Stimulated activated CD4-positive, alpha-beta T cell treated with anti-CD3 and anti-CD28 coated beads, Interleukin-1b, Interleukin-23, amount 100 ng/mL, for 1 hour (primary cell): ENCODE measurements at regions not wholly inside any gene's neighbourhood (a gene's known extent, or its start where the extent isn't known, plus 50 kb on each side); places are given as distances from the start of the nearest gene placed in this dataset.
"Not testable (repeated sequence)": the region's sequence is repeated elsewhere in the genome, so short reads cannot be mapped to it uniquely, and the experiment has no call there.

Experiments
- DNase-seq, 2 donors: peaks; one replicate each; pipeline ENCODE4 v3.0.0-alpha.2; 2020; ENCODE audit warnings: low read depth in 2 of 2

- no peak for DNase-seq
Measured at GRCh38 chr5:124894541-124894940, 148.1 kb upstream of the ZNF608 start.

GRCh38 chr5:124895236-124895635 lies 148.8 kb upstream of the ZNF608 start:
- no peak for DNase-seq

DNA sequence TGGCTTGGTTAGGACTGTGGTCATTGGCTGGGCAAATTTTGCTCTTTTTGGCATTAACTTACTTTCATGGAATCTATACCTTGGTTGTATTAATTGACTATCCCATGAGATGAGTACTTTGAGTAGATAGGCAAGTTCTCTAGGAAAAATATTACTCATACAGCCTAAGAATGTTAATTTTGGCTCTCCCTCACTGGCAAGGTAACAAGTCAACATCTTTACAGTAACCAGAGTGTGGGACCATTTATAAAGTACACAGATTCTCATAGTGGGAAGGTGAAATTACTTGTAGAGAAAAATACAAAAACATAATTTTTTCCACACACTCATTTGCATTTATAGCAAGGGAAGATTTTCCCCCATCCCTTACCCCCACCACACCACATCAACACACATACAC lies 154.6 kb upstream of the ZNF608 start:
- no peak for DNase-seq

DNA sequence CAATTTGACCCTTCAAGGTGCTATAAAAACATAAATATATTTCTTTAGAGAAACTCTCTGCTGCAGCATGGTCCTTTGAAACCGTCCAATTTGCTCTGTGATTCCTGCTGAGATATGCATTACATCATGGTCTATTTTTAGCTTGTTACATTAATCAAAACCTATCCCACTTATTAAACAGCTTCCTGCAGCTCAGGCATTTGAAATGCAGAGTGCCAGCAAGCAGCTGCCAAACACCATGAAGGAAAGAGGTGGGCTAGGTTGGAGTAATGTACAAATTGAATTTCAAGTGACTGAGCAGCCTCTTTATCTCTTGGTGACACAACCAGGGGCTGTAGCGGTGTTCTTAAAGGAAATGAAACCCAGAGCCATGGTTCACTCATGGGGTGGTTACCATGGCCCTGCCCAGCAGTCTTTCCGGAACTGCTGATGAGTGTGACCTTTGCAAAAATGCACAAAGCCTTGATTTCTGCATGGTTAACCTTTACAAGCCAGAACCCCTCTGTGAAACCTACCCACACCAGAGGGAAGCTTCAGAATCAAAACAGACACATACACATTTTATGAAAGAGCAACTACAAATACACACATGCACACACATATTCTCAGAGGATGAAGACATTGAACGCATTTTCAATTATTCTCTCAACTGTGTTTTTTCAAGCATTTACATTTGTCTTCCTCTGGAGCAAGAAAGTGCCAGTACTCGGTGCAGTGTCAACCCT lies 155.8 kb upstream of the ZNF608 start:
- DNase-seq, result no peak

- DNase-seq, result no peak
Measured at GRCh38 chr5:124905256-124906130, 159.1 kb upstream of the ZNF608 start.

GRCh38 chr5:124906339-124907097 lies 160.1 kb upstream of the ZNF608 start:
- DNase-seq, result no peak

DNA sequence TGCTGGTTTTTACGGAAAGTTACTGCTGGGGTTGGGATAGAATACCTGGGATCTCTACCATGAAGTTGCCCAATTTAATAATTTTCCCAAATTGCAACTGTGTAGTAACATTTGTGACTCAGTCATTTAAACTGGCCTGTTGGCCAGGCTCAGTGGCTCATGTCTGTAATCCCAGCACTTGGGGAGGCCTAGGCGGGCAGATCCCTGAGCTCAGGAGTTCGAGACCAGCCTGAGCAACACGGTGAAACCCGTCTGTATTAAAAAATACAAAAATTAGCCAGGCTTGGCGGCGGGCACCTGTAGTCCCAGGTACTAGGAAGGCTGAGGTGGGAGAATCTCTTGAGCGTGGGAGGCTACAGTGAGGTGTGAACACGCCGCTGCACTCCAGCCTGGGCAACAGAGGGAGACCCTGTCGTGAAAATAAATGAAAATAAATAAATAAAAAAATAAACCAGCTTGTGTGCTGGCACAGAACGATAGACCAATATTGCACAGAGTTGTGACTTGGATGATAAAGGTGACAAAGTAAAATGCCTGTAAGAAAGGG lies 160.7 kb upstream of the ZNF608 start:
- no peak for DNase-seq

DNA sequence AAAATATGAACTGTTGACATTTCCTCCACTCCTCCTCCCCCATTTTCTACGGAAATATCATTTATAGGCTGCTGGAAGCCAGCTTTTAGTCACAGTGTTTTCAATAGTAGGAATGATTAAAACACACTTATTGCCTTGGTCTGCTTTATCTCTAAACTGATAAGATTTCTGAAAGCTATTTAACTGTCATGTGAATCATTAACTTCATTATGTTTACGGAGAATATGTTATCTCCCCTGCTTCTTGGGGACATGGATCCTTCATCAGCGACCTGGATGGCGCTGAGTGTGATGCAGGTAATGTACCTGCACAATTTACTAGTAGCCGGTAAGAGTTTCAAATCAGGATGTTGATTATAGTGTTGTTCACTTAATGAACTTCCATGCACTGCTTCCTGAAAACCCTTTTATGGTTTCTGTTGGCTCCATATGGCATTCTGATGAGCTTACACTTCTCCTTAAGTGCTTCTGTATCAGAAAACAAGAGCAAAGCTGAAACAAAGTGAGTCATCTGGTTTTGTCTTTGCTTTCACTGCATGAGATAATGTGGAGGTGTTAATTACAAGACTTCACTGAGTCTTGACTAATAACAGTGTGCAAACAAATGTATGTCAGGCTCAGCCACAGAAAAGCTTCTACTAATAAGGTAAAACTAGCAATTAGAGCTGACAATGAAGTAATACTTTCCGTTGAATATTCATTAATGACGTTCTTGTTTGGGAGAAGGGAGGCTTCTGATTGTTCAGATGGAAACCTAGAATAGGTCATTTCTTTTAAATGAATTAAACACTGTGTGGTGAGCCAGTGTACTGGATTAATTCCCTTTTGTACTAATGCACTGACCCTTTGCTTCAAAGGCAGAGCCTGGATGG lies 162.4 kb upstream of the ZNF608 start:
- DNase-seq, result no peak

GRCh38 chr5:124909734-124910133 lies 163.3 kb upstream of the ZNF608 start:
- no peak for DNase-seq

GRCh38 chr5:124910354-124911016 lies 164.0 kb upstream of the ZNF608 start:
- no peak for DNase-seq

DNA sequence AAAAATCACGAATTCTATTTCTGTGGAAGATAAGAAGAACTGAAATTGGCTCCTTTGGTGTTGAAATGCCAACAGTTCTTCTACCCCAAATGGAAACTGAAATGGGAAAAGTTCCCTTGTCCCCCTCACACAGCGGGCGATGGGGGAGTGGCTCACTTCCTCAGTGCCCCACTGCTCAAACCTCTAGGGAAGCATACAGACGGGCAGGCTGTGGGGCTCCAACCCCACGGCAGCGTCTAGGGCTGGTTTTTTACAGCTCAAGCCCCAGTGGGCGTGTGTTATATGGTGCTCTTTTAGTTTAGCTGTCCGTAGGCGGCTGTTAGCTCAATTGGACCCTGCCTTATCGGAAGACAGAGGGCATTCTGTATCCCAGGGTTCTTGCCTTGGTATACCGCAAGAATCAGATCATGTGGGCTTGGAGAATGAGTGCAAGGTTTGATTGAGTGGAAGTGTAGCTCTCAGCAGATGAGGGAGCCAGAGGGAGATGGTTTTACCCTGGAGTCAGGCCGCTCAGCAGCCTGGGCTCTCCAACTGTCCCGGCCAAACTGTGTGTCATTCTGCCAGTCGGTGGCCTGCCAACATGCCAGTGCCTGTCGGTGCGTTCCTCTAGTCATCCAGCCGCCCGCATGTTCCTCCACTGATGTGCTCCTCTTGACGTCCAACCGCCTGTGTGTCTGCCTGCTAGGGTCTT lies 166.3 kb upstream of the ZNF608 start:
- DNase-seq, result no peak

GRCh38 chr5:124913329-124913653 lies 166.9 kb upstream of the ZNF608 start:
- no peak for DNase-seq

GRCh38 chr5:124916313-124916712 lies 169.9 kb upstream of the ZNF608 start:
- not testable (repeated sequence) for DNase-seq

DNA sequence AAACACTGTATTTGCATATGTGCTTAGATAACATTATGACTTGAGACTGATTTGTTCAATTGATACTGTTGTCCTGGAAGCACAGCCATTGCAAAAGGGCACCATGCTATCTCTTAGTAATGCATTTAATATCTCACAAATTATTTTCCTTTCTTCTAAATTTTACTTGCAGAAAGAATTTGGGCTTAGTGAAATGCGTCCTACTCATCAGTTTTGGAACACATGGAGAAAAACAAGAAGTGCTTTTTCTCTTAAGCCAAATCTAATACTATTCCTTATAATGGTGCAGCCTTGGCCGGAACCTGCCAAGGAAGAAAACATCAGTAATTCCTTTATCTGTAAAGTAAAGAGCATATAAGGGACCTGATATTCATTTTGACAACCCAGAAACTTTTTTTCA lies 172.2 kb upstream of the ZNF608 start:
- DNase-seq, result no peak

- no peak for DNase-seq
Measured at GRCh38 chr5:124919076-124919475, 172.6 kb upstream of the ZNF608 start.

- DNase-seq, result no peak
Measured at GRCh38 chr5:124919747-124920525, 173.5 kb upstream of the ZNF608 start.

DNA sequence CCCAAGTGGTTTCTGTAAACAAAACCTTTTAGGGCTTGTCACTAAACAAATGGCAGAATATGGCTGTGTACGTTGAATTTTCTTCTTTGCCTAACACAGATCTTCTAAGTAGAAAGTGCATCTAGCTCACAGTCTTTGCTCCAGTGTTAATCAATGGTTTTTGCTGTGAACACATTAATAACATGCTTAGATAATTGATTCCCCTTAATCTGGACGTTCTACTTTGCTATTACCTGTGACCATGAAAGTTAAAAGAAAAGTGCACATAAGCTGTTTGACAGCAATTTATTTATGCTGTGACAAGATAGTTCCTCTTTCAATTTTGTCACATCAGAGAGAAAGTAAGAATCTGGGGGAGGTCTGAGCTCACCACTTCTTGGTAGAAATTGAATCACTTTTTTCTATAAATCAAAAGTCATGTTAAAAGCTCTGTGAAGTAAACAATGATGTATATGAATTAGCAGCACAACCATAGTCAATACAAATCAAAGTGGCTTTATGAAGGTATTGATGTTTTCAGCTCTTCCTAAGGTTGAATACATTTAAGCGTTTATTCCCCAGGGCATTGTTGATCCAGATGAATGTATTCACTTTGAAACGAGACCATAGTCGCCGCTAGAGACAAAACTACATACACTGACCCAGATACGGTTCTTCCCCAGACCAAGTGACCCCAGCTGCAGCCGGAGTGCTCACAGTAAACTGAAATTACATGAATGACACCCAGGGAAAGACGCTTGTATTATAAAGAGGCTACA lies 174.6 kb upstream of the ZNF608 start:
- DNase-seq, result no peak

GRCh38 chr5:124921694-124922093 lies 175.3 kb upstream of the ZNF608 start:
- DNase-seq, result no peak
